ENCODE measurements at regions not wholly inside any gene's neighbourhood (a gene's known extent, or its start where the extent isn't known, plus 50 kb on each side); places are given as distances from the start of the nearest gene placed in this dataset.
A peak's percentile ranks its signal among the peaks of the same experiment; 100 is the strongest.

GRCh38 chr2:12170121-12170520, 423.7 kb downstream of the LPIN1 start:
- DNase-seq: no peak
- intact Hi-C loops (cut with micrococcal nuclease): no loop called here
- ATAC-seq: peak; percentile 74

- no peak for ATAC-seq
- no peak for DNase-seq
- intact Hi-C loops (cut with micrococcal nuclease): no loop called here
These were observed 427.0 kb downstream of the LPIN1 start for GRCh38 chr2:12173271-12173942.

- ATAC-seq (no peak), DNase-seq (no peak)
- intact Hi-C loops (cut with micrococcal nuclease): no loop called here
These were observed 427.5 kb downstream of the LPIN1 start for GRCh38 chr2:12173943-12174340.

- ATAC-seq (no peak), DNase-seq (no peak)
- intact Hi-C loops (cut with micrococcal nuclease): no loop called here
These were observed 428.9 kb downstream of the LPIN1 start for GRCh38 chr2:12175323-12175722.

- DNase-seq (peak; percentile 43), ATAC-seq (peak; percentile 82)
- intact Hi-C loops (cut with micrococcal nuclease): no loop called here
These were observed 430.4 kb downstream of the LPIN1 start for GRCh38 chr2:12176623-12177454.

- DNase-seq (peak; percentile 50), ATAC-seq (peak; percentile 78)
- intact Hi-C loops (cut with micrococcal nuclease): no loop called here
These were observed 431.2 kb downstream of the LPIN1 start for GRCh38 chr2:12177455-12178288.

- DNase-seq: no peak
- ATAC-seq: no peak
- intact Hi-C loops (cut with micrococcal nuclease): no loop called here
These were observed 432.1 kb downstream of the LPIN1 start for GRCh38 chr2:12178289-12179080.

GRCh38 chr2:12180031-12180430, 433.6 kb downstream of the LPIN1 start:
- no peak for DNase-seq
- intact Hi-C loops (cut with micrococcal nuclease): no loop called here
- no peak for ATAC-seq

- no peak for ATAC-seq
- intact Hi-C loops (cut with micrococcal nuclease): no loop called here
- DNase-seq: no peak
These were observed 436.7 kb downstream of the LPIN1 start for GRCh38 chr2:12183032-12183645.

- no peak for DNase-seq
- intact Hi-C loops (cut with micrococcal nuclease): no loop called here
- ATAC-seq: peak; percentile 36
These were observed 446.3 kb downstream of the LPIN1 start for GRCh38 chr2:12192762-12193161.

- no peak for DNase-seq
- intact Hi-C loops (cut with micrococcal nuclease): no loop called here
- ATAC-seq: no peak
These were observed 448.5 kb downstream of the LPIN1 start for GRCh38 chr2:12194968-12195367.

GRCh38 chr2:12196495-12196894, 450.1 kb downstream of the LPIN1 start:
- intact Hi-C loops (cut with micrococcal nuclease): no loop called here
- no peak for DNase-seq
- no peak for ATAC-seq

- ATAC-seq: no peak
- intact Hi-C loops (cut with micrococcal nuclease): no loop called here
- DNase-seq: no peak
These were observed 450.7 kb downstream of the LPIN1 start for GRCh38 chr2:12197133-12197532.

GRCh38 chr2:12199491-12200211, 453.2 kb downstream of the LPIN1 start:
- DNase-seq: no peak
- peak; percentile 48 for ATAC-seq
- intact Hi-C loops (cut with micrococcal nuclease): no loop called here

- DNase-seq: no peak
- intact Hi-C loops (cut with micrococcal nuclease): no loop called here
- ATAC-seq: no peak
These were observed 454.9 kb downstream of the LPIN1 start for GRCh38 chr2:12201369-12201768.

- intact Hi-C loops (cut with micrococcal nuclease): no loop called here
- DNase-seq (peak; percentile 37), ATAC-seq (peak; percentile 92)
These were observed 456.1 kb downstream of the LPIN1 start for GRCh38 chr2:12202313-12203075.

GRCh38 chr2:12203528-12203927, 457.1 kb downstream of the LPIN1 start:
- intact Hi-C loops (cut with micrococcal nuclease): no loop called here
- ATAC-seq: no peak
- DNase-seq: no peak

All from left ventricle myocardium superior (tissue), 1 donor.